ENCODE measurements at regions not wholly inside any gene's neighbourhood (a gene's known extent, or its start where the extent isn't known, plus 50 kb on each side); places are given as distances from the start of the nearest gene placed in this dataset.

GRCh38 chr2:64928813-64929212 lies 60.4 kb upstream of the SLC1A4 start:
- no peak for DNase-seq
- Histone ChIP-seq H3K9me3 (no peaks in the 10 kb centered on the region), H3K4me3 (no peak overlapping the region), H3K36me3 (no peaks in the 10 kb centered on the region), H3K27me3 (no peaks in the 10 kb centered on the region), H3K4me1 (no peaks in the 10 kb centered on the region), H3K27ac (no peak overlapping the region)
- TF ChIP-seq POLR2A (IDR thresholded peaks at IDR 0.05) (no peak), CTCF (IDR thresholded peaks at IDR 0.05) (no peak)

GRCh38 chr2:64929333-64929732 lies 59.9 kb upstream of the SLC1A4 start:
- Histone ChIP-seq H3K36me3 (no peaks in the 10 kb centered on the region), H3K27ac (no peak overlapping the region), H3K9me3 (no peaks in the 10 kb centered on the region), H3K27me3 (no peaks in the 10 kb centered on the region), H3K4me3 (no peak overlapping the region), H3K4me1 (peaks cover 0 to 4% (median 0%) of the 10 kb centered on the region in 4 donors)
- no peak for DNase-seq
- TF ChIP-seq POLR2A (IDR thresholded peaks at IDR 0.05) (no peak), CTCF (IDR thresholded peaks at IDR 0.05) (no peak)

GRCh38 chr2:64930258-64930671 lies 58.9 kb upstream of the SLC1A4 start:
- H3K36me3 ChIP-seq = no peaks in the 10 kb centered on the region
- no peak overlapping the region for H3K4me3 ChIP-seq
- no peaks in the 10 kb centered on the region for H3K9me3 ChIP-seq
- peak overlapping the region in 1 of 4 donors; percentile 66 for H3K27ac ChIP-seq
- H3K27me3 ChIP-seq = no peaks in the 10 kb centered on the region
- no peak for TF ChIP-seq POLR2A (IDR thresholded peaks at IDR 0.05)
- no peak for TF ChIP-seq CTCF (IDR thresholded peaks at IDR 0.05)
- H3K4me1 ChIP-seq = peaks cover 0 to 4% (median 0%) of the 10 kb centered on the region in 4 donors
- no peak for DNase-seq

GRCh38 chr2:64931246-64932115 lies 57.7 kb upstream of the SLC1A4 start:
- H3K4me3 ChIP-seq = peak overlapping the region in 1 of 4 donors; percentile 26
- H3K4me1 ChIP-seq = peaks cover 0 to 4% (median 0%) of the 10 kb centered on the region in 4 donors
- TF ChIP-seq CTCF (IDR thresholded peaks at IDR 0.05) (no peak), POLR2A (IDR thresholded peaks at IDR 0.05) (no peak)
- no peaks in the 10 kb centered on the region for H3K9me3 ChIP-seq
- DNase-seq = no peak
- H3K27ac ChIP-seq = peak overlapping the region in 2 of 4 donors; percentile 37 to 77
- no peaks in the 10 kb centered on the region for H3K27me3 ChIP-seq
- H3K36me3 ChIP-seq = no peaks in the 10 kb centered on the region

GRCh38 chr2:64932116-64932370 lies 57.2 kb upstream of the SLC1A4 start:
- peaks cover 0 to 4% (median 0%) of the 10 kb centered on the region in 4 donors for H3K4me1 ChIP-seq
- peak overlapping the region in 2 of 4 donors; percentile 37 to 77 for H3K27ac ChIP-seq
- H3K4me3 ChIP-seq = peak overlapping the region in 1 of 4 donors; percentile 26
- no peak for DNase-seq
- H3K9me3 ChIP-seq = no peaks in the 10 kb centered on the region
- no peaks in the 10 kb centered on the region for H3K27me3 ChIP-seq
- TF ChIP-seq POLR2A (IDR thresholded peaks at IDR 0.05) (no peak), CTCF (IDR thresholded peaks at IDR 0.05) (no peak)
- H3K36me3 ChIP-seq = no peaks in the 10 kb centered on the region
